AG04450 (cell line): ENCODE measurements at regions not wholly inside any gene's neighbourhood (a gene's known extent, or its start where the extent isn't known, plus 50 kb on each side); places are given as distances from the start of the nearest gene placed in this dataset.

ENCODE experiments used
- CTCF ChIA-PET: fragments of 300-600, 350-600 bp; formaldehyde crosslinking; extraction: SDS; loops from one replicate; lab custom pipeline; 2022; ENCODE audit warnings: antibody characterized with exemption, inconsistent platforms; lab: Charles Lee
- POLR2A ChIA-PET: fragments of 350-600 bp; formaldehyde crosslinking; extraction: SDS; loops from one replicate; lab custom pipeline; 2021; ENCODE audit warnings: antibody characterized with exemption, inconsistent platforms; lab: Yijun Ruan, JAX
- DNase-seq: peaks from one replicate; pipeline ENCODE4 v3.0.0-alpha.2; 2011; ENCODE audit warnings: low read depth, low spot score
- H3K27ac ChIP-seq: one replicate; pipeline ENCODE4 v1.5.1; 2012; ENCODE audit warnings: low read depth, low read length, control low read depth
- H3K27me3 ChIP-seq: one replicate; pipeline ENCODE4 v1.6.0; 2012; ENCODE audit warnings: low read length; ENCODE audit not compliant: control insufficient read depth, insufficient read depth
- H3K4me3 ChIP-seq: 2 replicates; pipeline ENCODE4 v1.5.1; 2011; ENCODE audit warnings: mild to moderate bottlenecking, low read depth, low read length, control low read depth
- H3K9me3 ChIP-seq: 2 replicates; pipeline ENCODE4 v1.5.1; 2012; ENCODE audit warnings: low read length; ENCODE audit not compliant: control insufficient read depth, insufficient read depth
- CTCF ChIP-seq: IDR thresholded peaks from 2 replicates; pipeline ENCODE4 v1.5.1; 2011; ENCODE audit warnings: low read depth, low read length, control low read depth, inconsistent platforms

DNA sequence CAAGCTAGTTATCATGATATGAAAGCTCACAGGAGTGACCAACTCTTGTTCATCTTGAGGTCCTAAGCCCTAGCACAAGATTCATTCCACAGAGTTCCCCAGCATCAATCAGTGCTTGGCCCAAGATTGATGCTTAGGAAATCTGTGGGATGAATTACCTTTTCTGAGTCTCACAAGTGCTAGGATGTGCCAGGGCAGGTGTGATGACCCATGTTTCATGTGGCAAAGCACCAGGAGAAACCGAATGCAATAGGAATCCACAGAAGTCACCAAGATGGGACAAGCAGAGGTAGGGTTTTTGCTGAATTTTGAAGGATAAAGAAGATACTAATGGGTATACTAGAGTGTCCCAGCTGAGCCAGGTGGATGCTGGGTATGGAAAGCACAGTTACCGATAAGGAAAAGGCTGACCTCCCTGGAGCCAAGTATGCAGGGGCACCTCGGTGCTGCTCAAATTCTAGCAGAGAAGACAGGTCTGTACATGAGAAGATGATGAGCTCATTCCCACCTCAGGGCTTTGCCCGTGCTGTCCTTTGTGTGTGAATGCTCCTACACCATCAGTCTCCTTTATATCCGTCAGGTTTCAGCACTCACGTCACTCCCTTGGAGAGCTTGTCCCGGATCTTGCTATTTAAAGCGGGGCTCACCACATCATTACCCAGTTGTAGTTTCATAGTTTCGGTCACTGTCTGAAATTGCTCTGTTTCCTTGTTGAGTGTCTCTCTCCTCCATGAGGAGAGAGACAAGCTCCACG is 168.9 kb upstream of the TSC22D1 start:
- Histone ChIP-seq H3K27me3 (no peaks in the 10 kb centered on the region), H3K4me3 (no peak overlapping the region), H3K27ac (no peak overlapping the region), H3K9me3 (peaks cover 2% of the 10 kb centered on the region; the same call in 1 of the 2 replicates)
- POLR2A ChIA-PET = no interaction called here
- DNase-seq = no peak
- CTCF ChIA-PET = no interaction called here
- no peak for TF ChIP-seq CTCF

DNA sequence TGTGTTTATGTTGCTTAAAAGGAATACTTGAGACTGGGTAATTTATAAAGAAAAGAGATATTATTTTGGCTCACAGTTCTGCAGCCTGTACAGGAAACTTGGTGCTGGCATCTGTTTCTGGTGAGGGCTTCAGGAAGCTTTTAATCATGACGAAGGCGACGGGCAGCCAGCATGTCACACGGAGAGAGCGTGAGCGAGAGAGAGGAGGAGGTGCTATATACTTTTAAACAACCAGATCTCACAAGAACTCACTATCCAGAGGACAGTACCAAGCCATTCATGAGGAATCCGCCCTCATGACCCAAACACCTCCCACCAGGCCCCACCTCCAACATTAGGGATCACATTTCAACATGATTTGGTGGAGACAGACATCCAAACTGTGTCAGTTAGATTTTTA is 163.4 kb upstream of the TSC22D1 start:
- no peaks in the 10 kb centered on the region for H3K27me3 ChIP-seq
- CTCF ChIA-PET = no interaction called here
- TF ChIP-seq CTCF = no peak
- peaks cover 2% of the 10 kb centered on the region; the same call in 1 of the 2 replicates for H3K9me3 ChIP-seq
- H3K27ac ChIP-seq = no peak overlapping the region
- no peak overlapping the region for H3K4me3 ChIP-seq
- no peak for DNase-seq
- POLR2A ChIA-PET = no interaction called here

GRCh38 chr13:44739120-44739519 is 163.0 kb upstream of the TSC22D1 start:
- Histone ChIP-seq H3K27me3 (no peaks in the 10 kb centered on the region), H3K27ac (no peak overlapping the region), H3K4me3 (no peak overlapping the region), H3K9me3 (no peaks in the 10 kb centered on the region; the same call in 1 of the 2 replicates)
- DNase-seq = no peak
- POLR2A ChIA-PET = no interaction called here
- TF ChIP-seq CTCF = 0 out of 2 replicates have a peak, but pooled peaks have one; percentile 23
- CTCF ChIA-PET = no interaction called here

DNA sequence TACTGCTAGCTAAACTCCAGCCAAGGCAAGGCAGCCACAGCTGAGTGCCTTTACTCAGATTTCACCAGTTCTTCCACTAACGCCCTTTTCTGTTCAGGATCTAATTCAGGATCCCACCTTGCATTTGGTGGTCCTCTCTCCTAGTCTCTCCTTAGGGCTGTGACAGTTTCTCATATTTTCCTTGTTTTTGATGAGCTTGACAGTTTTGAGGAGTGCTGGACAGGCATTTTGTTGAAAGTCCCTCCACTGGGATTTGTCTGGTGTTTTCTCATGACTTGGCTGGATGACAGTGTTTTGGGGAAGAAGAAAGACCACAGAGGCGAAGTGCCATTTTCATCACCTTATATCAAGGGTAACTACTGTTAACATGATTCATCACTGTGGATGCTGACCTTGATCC is 162.3 kb upstream of the TSC22D1 start:
- no peak for DNase-seq
- H3K4me3 ChIP-seq = no peak overlapping the region
- H3K27ac ChIP-seq = no peak overlapping the region
- CTCF ChIA-PET = no interaction called here
- POLR2A ChIA-PET = no interaction called here
- no peaks in the 10 kb centered on the region for H3K27me3 ChIP-seq
- no peaks in the 10 kb centered on the region for H3K9me3 ChIP-seq
- no peak for TF ChIP-seq CTCF

- no peak overlapping the region for H3K4me3 ChIP-seq
- no peak for TF ChIP-seq CTCF
- DNase-seq = no peak
- ChIA-PET CTCF (no interaction called here), POLR2A (no interaction called here)
- H3K27ac ChIP-seq = no peak overlapping the region
- H3K9me3 ChIP-seq = no peaks in the 10 kb centered on the region
- H3K27me3 ChIP-seq = no peaks in the 10 kb centered on the region
Observed at GRCh38 chr13:44735806-44736205, 159.7 kb upstream of the TSC22D1 start.
